ENCODE measurements at regions not wholly inside any gene's neighbourhood (a gene's known extent, or its start where the extent isn't known, plus 50 kb on each side); places are given as distances from the start of the nearest gene placed in this dataset. TPM values are rescaled to one million over a fixed set of nuclear protein-coding genes. Genes with fewer than 3 reads are reported as not detected.

DNA sequence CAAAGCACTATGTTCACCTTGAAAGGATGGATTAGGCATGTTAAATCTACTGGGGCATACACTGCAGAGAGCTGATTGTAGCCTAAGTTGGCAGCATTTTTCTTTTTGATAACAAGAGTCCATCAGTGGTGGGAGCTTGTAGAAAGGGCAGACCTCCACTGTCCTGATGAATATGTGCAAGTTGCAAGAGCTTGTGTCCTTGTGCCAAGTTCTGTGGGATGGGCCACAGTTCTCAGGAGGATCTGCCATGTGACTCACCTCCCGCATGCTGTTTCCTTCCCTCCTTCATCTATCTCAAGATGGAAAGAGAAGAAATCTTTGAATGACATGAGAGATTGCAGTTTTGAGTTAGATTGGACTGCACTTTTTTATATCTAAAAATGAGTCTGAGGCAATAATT lies 58.3 kb upstream of the GGTLC1 start:
- no peak overlapping the region for H3K4me3 ChIP-seq (ENCODE audit: low read depth, low read length)
- TF ChIP-seq CTCF (IDR thresholded peaks at IDR 0.05; ENCODE audit: insufficient read depth, low read depth, low read length) = no peak
- DNase-seq (ENCODE audit: low read depth) = no peak

DNA sequence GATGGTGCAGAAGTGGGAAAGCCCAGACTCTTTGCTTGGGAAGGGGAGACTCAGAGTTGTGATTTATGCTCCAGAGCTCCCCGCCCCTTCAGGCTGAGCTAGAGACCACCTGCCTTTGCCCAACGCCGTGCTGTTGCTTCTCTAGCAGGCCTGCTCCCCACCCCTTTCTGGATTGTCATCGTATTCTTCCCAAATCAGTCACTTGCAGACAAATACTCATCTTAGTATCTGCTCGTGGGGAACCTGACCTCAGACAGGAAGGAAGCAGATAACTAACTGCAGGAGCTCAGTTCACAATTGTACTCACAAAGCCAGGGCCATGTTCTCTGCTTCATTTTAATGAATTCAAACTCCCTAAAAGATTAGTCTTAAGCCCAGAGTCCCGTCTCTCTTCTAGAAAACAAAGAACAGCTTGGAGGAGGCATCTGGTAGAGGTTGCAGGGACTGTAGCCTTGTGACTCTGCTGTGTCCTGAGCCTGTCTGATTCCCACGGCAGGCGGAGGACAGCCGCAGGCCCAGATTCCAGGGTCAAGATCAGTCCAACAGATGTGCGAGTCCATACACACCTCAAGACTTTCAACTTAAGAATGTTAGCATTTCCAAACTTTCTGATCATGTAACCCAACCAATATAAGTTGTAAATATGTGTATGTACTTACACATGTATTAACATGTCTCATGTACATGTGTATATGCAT lies 57.2 kb upstream of the GGTLC1 start:
- no peak overlapping the region for H3K4me3 ChIP-seq (ENCODE audit: low read depth, low read length)
- no peak for DNase-seq (ENCODE audit: low read depth)
- no peak for TF ChIP-seq CTCF (IDR thresholded peaks at IDR 0.05; ENCODE audit: insufficient read depth, low read depth, low read length)

- H3K4me3 ChIP-seq (ENCODE audit: low read depth, low read length) = no peak overlapping the region
- DNase-seq (ENCODE audit: low read depth) = no peak
- TF ChIP-seq CTCF (IDR thresholded peaks at IDR 0.05; ENCODE audit: insufficient read depth, low read depth, low read length) = no peak
Observed at GRCh38 chr20:24043294-24043693, 54.7 kb upstream of the GGTLC1 start.

DNA sequence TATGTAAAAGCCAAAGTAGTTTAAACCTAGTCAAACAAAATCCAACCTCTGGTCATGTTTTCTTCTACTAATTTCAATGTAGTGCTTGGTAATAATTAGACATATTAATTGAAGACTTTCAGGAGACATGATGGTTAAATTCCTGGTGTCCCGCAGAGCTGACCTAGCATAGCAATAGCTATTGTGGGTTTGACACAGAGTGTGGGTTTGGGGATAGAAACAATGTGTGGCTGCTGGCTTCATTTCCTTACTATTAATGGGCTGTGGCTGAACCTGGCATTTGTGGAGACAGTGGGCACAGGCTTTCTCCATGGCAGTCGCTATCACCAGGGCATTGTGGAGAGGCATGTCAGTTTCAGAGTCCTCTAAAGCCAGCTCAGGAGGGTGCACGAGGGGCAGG lies 54.1 kb upstream of the GGTLC1 start:
- H3K4me3 ChIP-seq (ENCODE audit: low read depth, low read length) = no peak overlapping the region
- no peak for DNase-seq (ENCODE audit: low read depth)
- no peak for TF ChIP-seq CTCF (IDR thresholded peaks at IDR 0.05; ENCODE audit: insufficient read depth, low read depth, low read length)

DNA sequence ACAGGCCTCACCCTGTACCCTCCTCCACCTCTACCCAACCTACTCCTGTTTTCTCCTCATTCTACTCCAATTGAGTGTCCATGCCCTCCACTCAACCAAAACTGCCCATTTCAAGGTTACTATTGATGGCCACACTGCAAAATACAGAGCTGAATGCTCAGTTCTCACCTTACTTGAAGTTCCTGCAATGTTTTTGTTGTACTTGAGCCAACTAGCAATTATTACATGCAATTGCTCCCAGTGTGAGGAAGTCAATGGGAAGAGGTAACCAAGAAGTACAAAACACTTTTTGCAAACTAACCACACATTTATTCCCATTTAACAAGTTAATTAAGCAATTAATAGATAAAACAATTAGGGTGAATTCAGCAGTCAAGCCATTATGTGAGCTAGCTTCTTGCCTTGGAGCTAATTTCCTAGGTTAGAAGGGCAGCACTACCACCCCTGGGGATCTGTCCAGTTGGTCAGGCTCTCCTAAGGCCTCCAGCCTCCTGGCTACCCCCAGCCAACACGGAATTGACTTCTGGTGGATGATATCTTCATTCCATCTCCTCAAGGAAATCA lies 52.4 kb upstream of the GGTLC1 start:
- TF ChIP-seq CTCF (IDR thresholded peaks at IDR 0.05; ENCODE audit: insufficient read depth, low read depth, low read length) = no peak
- no peak for DNase-seq (ENCODE audit: low read depth)
- H3K4me3 ChIP-seq (ENCODE audit: low read depth, low read length) = no peak overlapping the region

- no peak for TF ChIP-seq CTCF (IDR thresholded peaks at IDR 0.05; ENCODE audit: insufficient read depth, low read depth, low read length)
- H3K4me3 ChIP-seq (ENCODE audit: low read depth, low read length) = no peak overlapping the region
- DNase-seq (ENCODE audit: low read depth) = no peak
Observed at GRCh38 chr20:24039196-24039595, 50.6 kb upstream of the GGTLC1 start.

Small RNA genes in the stretch of these regions (small RNA-seq; reads per million reads assigned to genes)
- not detected for gene RNU1-23P

Measured in fibroblast of villous mesenchyme (primary cell).